Activated gamma-delta T cell treated with Interleukin-2 at 50 U/mL for 16 hours (primary cell): ENCODE measurements at regions not wholly inside any gene's neighbourhood (a gene's known extent, or its start where the extent isn't known, plus 50 kb on each side); places are given as distances from the start of the nearest gene placed in this dataset.
A peak's percentile ranks its signal among the peaks of the same experiment; 100 is the strongest.
"Not testable (repeated sequence)": the region's sequence is repeated elsewhere in the genome, so short reads cannot be mapped to it uniquely, and the experiment has no call there.

ENCODE experiments used
- DNase-seq: peaks from one replicate; pipeline ENCODE4 v3.0.0-alpha.2; 2020

- no peak for DNase-seq
These were observed 196.8 kb downstream of the GOLGA6L6 start for GRCh38 chr15:20344601-20345400.

- not testable (repeated sequence) for DNase-seq
These were observed 198.0 kb downstream of the GOLGA6L6 start for GRCh38 chr15:20343395-20344211.

GRCh38 chr15:20342601-20343394 is 198.8 kb downstream of the GOLGA6L6 start:
- DNase-seq = not testable (repeated sequence)

- DNase-seq = peak; percentile 49
These were observed 199.5 kb downstream of the GOLGA6L6 start for GRCh38 chr15:20341901-20342600.

- DNase-seq = peak; percentile 56
These were observed 200.5 kb downstream of the GOLGA6L6 start for GRCh38 chr15:20340931-20341661.

GRCh38 chr15:20340331-20340811 is 201.2 kb downstream of the GOLGA6L6 start:
- peak; percentile 48 for DNase-seq

- DNase-seq = not testable (repeated sequence)
These were observed 202.4 kb downstream of the GOLGA6L6 start for GRCh38 chr15:20339086-20339791.

- not testable (repeated sequence) for DNase-seq
These were observed 202.9 kb downstream of the GOLGA6L6 start for GRCh38 chr15:20338671-20339070.

GRCh38 chr15:20337238-20337637 is 204.4 kb downstream of the GOLGA6L6 start:
- DNase-seq = not testable (repeated sequence)

GRCh38 chr15:20334451-20334850 is 207.1 kb downstream of the GOLGA6L6 start:
- DNase-seq = not testable (repeated sequence)

GRCh38 chr15:20325751-20326150 is 215.8 kb downstream of the GOLGA6L6 start:
- not testable (repeated sequence) for DNase-seq

GRCh38 chr15:20317132-20317531 is 224.5 kb downstream of the GOLGA6L6 start:
- not testable (repeated sequence) for DNase-seq

GRCh38 chr15:20311014-20311680 is 230.5 kb downstream of the GOLGA6L6 start:
- DNase-seq = not testable (repeated sequence)

- DNase-seq = no peak
These were observed 231.0 kb downstream of the GOLGA6L6 start for GRCh38 chr15:20310603-20311002.

GRCh38 chr15:20309966-20310365 is 231.6 kb downstream of the GOLGA6L6 start:
- not testable (repeated sequence) for DNase-seq

GRCh38 chr15:20309395-20309794 is 232.2 kb downstream of the GOLGA6L6 start:
- not testable (repeated sequence) for DNase-seq

- DNase-seq = not testable (repeated sequence)
These were observed 233.4 kb downstream of the GOLGA6L6 start for GRCh38 chr15:20308027-20308690.

- not testable (repeated sequence) for DNase-seq
These were observed 234.5 kb downstream of the GOLGA6L6 start for GRCh38 chr15:20307137-20307536.

- DNase-seq = not testable (repeated sequence)
These were observed 235.0 kb downstream of the GOLGA6L6 start for GRCh38 chr15:20306497-20307106.
